ENCODE measurements at regions not wholly inside any gene's neighbourhood (a gene's known extent, or its start where the extent isn't known, plus 50 kb on each side); places are given as distances from the start of the nearest gene placed in this dataset.

GRCh38 chr11:57121996-57122395 lies 59.8 kb upstream of the LRRC55 start:
- Histone ChIP-seq H3K4me1 (ENCODE audit: control insufficient read depth in 2 of 2, insufficient read depth in 2 of 2, low read length in 2 of 2) (no peaks in the 10 kb centered on the region), H3K27ac (ENCODE audit: low read depth in 1 of 2, low read length in 1 of 2) (no peak overlapping the region), H3K4me3 (ENCODE audit: low read length in 2 of 2) (no peak overlapping the region), H3K27me3 (ENCODE audit: control insufficient read depth in 2 of 2, insufficient read depth in 1 of 2, low read length in 1 of 2) (peaks cover 0 to 2% of the 10 kb centered on the region in 2 donors), H3K36me3 (ENCODE audit: control insufficient read depth in 2 of 2, insufficient read depth in 2 of 2, low read length in 1 of 2) (no peaks in the 10 kb centered on the region), H3K9me3 (ENCODE audit: control insufficient read depth in 2 of 2, insufficient read depth in 1 of 2, low read length in 1 of 2) (no peaks in the 10 kb centered on the region)
- no peak for DNase-seq (ENCODE audit: low read depth in 6 of 9, low spot score in 9 of 9)
- WGBS, result 60% methylated on average over 1 of the region's 1 CpG

- H3K4me1 ChIP-seq (ENCODE audit: control insufficient read depth in 2 of 2, insufficient read depth in 2 of 2, low read length in 2 of 2), result no peaks in the 10 kb centered on the region
- H3K27me3 ChIP-seq (ENCODE audit: control insufficient read depth in 2 of 2, insufficient read depth in 1 of 2, low read length in 1 of 2), result peaks cover 0 to 2% of the 10 kb centered on the region in 2 donors
- H3K9me3 ChIP-seq (ENCODE audit: control insufficient read depth in 2 of 2, insufficient read depth in 1 of 2, low read length in 1 of 2), result no peaks in the 10 kb centered on the region
- no peak for DNase-seq (ENCODE audit: low read depth in 6 of 9, low spot score in 9 of 9)
- H3K36me3 ChIP-seq (ENCODE audit: control insufficient read depth in 2 of 2, insufficient read depth in 2 of 2, low read length in 1 of 2), result no peaks in the 10 kb centered on the region
- 19% methylated on average over 9 of the region's 9 CpGs for WGBS
- no peak overlapping the region for H3K27ac ChIP-seq (ENCODE audit: low read depth in 1 of 2, low read length in 1 of 2)
- H3K4me3 ChIP-seq (ENCODE audit: low read length in 2 of 2), result no peak overlapping the region
These were observed 58.2 kb upstream of the LRRC55 start for GRCh38 chr11:57123590-57123989.

GRCh38 chr11:57124505-57124904 lies 57.2 kb upstream of the LRRC55 start:
- 33% methylated on average over 7 of the region's 7 CpGs for WGBS
- Histone ChIP-seq H3K9me3 (ENCODE audit: control insufficient read depth in 2 of 2, insufficient read depth in 1 of 2, low read length in 1 of 2) (no peaks in the 10 kb centered on the region), H3K36me3 (ENCODE audit: control insufficient read depth in 2 of 2, insufficient read depth in 2 of 2, low read length in 1 of 2) (no peaks in the 10 kb centered on the region), H3K27ac (ENCODE audit: low read depth in 1 of 2, low read length in 1 of 2) (no peak overlapping the region), H3K4me3 (ENCODE audit: low read length in 2 of 2) (no peak overlapping the region), H3K4me1 (ENCODE audit: control insufficient read depth in 2 of 2, insufficient read depth in 2 of 2, low read length in 2 of 2) (no peaks in the 10 kb centered on the region), H3K27me3 (ENCODE audit: control insufficient read depth in 2 of 2, insufficient read depth in 1 of 2, low read length in 1 of 2) (peaks cover 0 to 2% of the 10 kb centered on the region in 2 donors)
- DNase-seq (ENCODE audit: low read depth in 6 of 9, low spot score in 9 of 9), result no peak

- no peaks in the 10 kb centered on the region for H3K9me3 ChIP-seq (ENCODE audit: control insufficient read depth in 2 of 2, insufficient read depth in 1 of 2, low read length in 1 of 2)
- H3K27ac ChIP-seq (ENCODE audit: low read depth in 1 of 2, low read length in 1 of 2), result no peak overlapping the region
- H3K27me3 ChIP-seq (ENCODE audit: control insufficient read depth in 2 of 2, insufficient read depth in 1 of 2, low read length in 1 of 2), result peaks cover 0 to 2% of the 10 kb centered on the region in 2 donors
- no peaks in the 10 kb centered on the region for H3K4me1 ChIP-seq (ENCODE audit: control insufficient read depth in 2 of 2, insufficient read depth in 2 of 2, low read length in 2 of 2)
- H3K36me3 ChIP-seq (ENCODE audit: control insufficient read depth in 2 of 2, insufficient read depth in 2 of 2, low read length in 1 of 2), result no peaks in the 10 kb centered on the region
- no peak overlapping the region for H3K4me3 ChIP-seq (ENCODE audit: low read length in 2 of 2)
- WGBS, result 15% methylated on average over 4 of the region's 4 CpGs
- no peak for DNase-seq (ENCODE audit: low read depth in 6 of 9, low spot score in 9 of 9)
These were observed 56.8 kb upstream of the LRRC55 start for GRCh38 chr11:57124917-57125316.

- Histone ChIP-seq H3K27me3 (ENCODE audit: control insufficient read depth in 2 of 2, insufficient read depth in 1 of 2, low read length in 1 of 2) (peaks cover 0 to 2% of the 10 kb centered on the region in 2 donors), H3K4me1 (ENCODE audit: control insufficient read depth in 2 of 2, insufficient read depth in 2 of 2, low read length in 2 of 2) (no peaks in the 10 kb centered on the region), H3K9me3 (ENCODE audit: control insufficient read depth in 2 of 2, insufficient read depth in 1 of 2, low read length in 1 of 2) (no peaks in the 10 kb centered on the region), H3K4me3 (ENCODE audit: low read length in 2 of 2) (no peak overlapping the region), H3K36me3 (ENCODE audit: control insufficient read depth in 2 of 2, insufficient read depth in 2 of 2, low read length in 1 of 2) (no peaks in the 10 kb centered on the region), H3K27ac (ENCODE audit: low read depth in 1 of 2, low read length in 1 of 2) (no peak overlapping the region)
- DNase-seq (ENCODE audit: low read depth in 6 of 9, low spot score in 9 of 9), result no peak
- WGBS, result 90% methylated on average over 3 of the region's 3 CpGs
These were observed 54.9 kb upstream of the LRRC55 start for GRCh38 chr11:57126766-57127400.

GRCh38 chr11:57131080-57131790 lies 50.5 kb upstream of the LRRC55 start:
- Histone ChIP-seq H3K9me3 (ENCODE audit: control insufficient read depth in 2 of 2, insufficient read depth in 1 of 2, low read length in 1 of 2) (no peaks in the 10 kb centered on the region), H3K4me3 (ENCODE audit: low read length in 2 of 2) (no peak overlapping the region), H3K27ac (ENCODE audit: low read depth in 1 of 2, low read length in 1 of 2) (no peak overlapping the region), H3K27me3 (ENCODE audit: control insufficient read depth in 2 of 2, insufficient read depth in 1 of 2, low read length in 1 of 2) (no peaks in the 10 kb centered on the region), H3K36me3 (ENCODE audit: control insufficient read depth in 2 of 2, insufficient read depth in 2 of 2, low read length in 1 of 2) (no peaks in the 10 kb centered on the region), H3K4me1 (ENCODE audit: control insufficient read depth in 2 of 2, insufficient read depth in 2 of 2, low read length in 2 of 2) (no peaks in the 10 kb centered on the region)
- 73% methylated on average over 8 of the region's 8 CpGs for WGBS
- no peak for DNase-seq (ENCODE audit: low read depth in 6 of 9, low spot score in 9 of 9)

Measured in thymus (tissue), 11 donors.